ENCODE measurements at regions not wholly inside any gene's neighbourhood (a gene's known extent, or its start where the extent isn't known, plus 50 kb on each side); places are given as distances from the start of the nearest gene placed in this dataset.
"Not testable (repeated sequence)": the region's sequence is repeated elsewhere in the genome, so short reads cannot be mapped to it uniquely, and the experiment has no call there.

DNA sequence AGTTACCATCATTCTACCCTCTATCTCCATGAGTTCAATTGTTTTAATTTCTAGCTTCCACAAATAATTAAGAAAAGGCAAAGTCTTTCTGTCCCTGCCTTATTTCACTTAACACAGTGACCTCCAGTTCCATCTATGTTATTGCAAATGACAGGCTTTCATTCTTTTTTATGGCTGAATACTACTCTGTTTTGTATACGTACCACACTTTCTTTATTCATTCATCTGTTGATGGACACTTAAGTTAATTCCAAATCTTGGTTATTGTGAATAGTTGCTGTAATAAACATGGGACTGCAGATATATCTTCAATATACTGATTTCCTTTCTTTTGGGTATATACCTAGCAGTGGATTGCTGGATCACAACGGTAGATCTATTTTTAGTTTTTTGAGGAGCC is 314.1 kb downstream of the SV2B start:
- no peak for DNase-seq (ENCODE audit: low read depth, low spot score)

GRCh38 chr15:91415258-91415657 is 315.2 kb downstream of the SV2B start:
- not testable (repeated sequence) for DNase-seq (ENCODE audit: low read depth, low spot score)

DNA sequence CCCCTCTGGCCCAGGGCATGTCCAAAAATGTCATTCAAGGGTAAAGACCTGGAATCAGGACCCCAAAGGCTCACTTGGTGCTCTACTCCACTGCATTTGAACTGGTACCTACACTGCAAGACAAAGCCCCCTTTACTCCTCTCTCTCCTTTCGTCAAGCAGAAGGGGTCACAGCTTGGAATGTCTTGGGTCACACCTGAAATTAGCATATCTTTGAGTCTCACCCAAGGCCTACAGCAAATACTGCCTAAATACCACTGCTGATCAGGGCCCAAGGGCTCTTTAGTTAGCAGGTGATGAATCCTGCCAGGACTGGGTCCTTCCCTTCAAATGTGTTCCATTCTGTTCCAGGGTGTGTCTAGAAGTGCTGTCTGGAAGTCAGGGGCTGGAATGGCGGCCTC is 320.6 kb downstream of the SV2B start:
- DNase-seq (ENCODE audit: low read depth, low spot score): no peak

GRCh38 chr15:91422797-91423196 is 322.7 kb downstream of the SV2B start:
- DNase-seq (ENCODE audit: low read depth, low spot score): no peak

- no peak for DNase-seq (ENCODE audit: low read depth, low spot score)
These were observed 323.9 kb downstream of the SV2B start for GRCh38 chr15:91424001-91424400.

GRCh38 chr15:91426412-91426811 is 326.4 kb downstream of the SV2B start:
- DNase-seq (ENCODE audit: low read depth, low spot score): no peak

GRCh38 chr15:91429973-91430372 is 329.9 kb downstream of the SV2B start:
- DNase-seq (ENCODE audit: low read depth, low spot score): no peak

GRCh38 chr15:91431041-91431715 is 331.1 kb downstream of the SV2B start:
- no peak for DNase-seq (ENCODE audit: low read depth, low spot score)

DNA sequence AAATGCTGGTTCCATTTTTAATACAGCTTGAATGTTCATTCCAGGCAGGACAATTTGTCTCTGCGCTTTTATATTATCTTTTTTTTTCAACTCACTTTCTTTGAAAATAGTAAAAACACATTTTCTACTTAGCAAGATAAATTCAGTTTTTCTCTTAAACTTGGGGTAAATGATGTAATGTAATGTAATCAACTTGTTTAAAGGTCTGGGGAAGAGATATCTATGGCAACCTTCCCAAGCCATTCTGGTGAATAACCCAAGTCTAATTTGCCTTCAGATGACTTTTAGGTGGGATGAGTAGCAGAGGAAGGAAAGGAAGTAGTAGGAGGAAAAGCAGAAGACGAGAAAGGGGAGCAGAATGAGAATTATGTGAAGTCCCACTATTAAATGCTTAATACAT is 335.1 kb downstream of the SV2B start:
- DNase-seq (ENCODE audit: low read depth, low spot score): no peak

DNA sequence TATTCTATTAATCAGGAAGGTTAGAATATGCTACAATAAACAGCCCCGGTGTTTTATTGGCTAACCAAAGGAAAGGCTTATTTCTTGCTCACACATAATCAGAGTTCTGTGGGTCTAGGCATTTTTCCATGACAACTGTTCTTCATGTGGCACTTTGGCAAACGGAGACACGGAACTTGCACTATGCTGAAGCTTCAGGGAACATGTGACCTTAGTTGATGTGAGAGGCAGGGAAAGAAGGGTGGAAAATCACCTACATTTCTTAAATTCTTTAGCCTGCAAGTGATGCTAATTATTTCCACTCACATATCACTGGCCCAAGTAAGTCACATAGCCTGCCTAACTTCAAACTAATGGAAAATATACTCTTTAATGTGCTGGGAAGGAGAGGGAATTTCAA is 344.6 kb downstream of the SV2B start:
- DNase-seq (ENCODE audit: low read depth, low spot score): no peak

DNA sequence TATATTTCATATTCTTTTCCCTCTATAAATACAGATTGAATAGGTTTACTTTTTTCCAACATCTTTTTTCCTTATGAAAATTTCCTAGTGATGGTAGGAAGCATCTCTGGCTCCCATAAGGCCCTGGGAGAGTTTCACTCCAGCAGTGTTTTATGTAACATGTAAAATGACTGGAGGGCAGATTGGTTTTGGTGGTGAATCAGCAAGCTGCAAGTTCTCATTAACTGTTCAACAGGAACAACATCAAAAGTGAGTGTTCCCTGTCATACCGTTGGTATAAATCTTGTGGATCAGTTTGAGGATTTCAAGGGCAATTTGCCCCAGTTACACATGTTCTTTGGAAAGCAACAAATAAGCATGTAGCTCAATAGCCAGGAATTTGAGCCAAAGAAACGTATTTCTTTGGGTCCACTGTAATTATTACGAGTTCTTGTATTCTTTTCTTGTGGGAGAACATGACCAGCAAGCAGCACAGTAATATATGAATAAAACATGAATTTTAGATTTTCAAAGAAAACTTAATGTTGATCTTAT is 345.7 kb downstream of the SV2B start:
- DNase-seq (ENCODE audit: low read depth, low spot score): no peak

- no peak for DNase-seq (ENCODE audit: low read depth, low spot score)
These were observed 348.1 kb downstream of the SV2B start for GRCh38 chr15:91447991-91448644.

DNA sequence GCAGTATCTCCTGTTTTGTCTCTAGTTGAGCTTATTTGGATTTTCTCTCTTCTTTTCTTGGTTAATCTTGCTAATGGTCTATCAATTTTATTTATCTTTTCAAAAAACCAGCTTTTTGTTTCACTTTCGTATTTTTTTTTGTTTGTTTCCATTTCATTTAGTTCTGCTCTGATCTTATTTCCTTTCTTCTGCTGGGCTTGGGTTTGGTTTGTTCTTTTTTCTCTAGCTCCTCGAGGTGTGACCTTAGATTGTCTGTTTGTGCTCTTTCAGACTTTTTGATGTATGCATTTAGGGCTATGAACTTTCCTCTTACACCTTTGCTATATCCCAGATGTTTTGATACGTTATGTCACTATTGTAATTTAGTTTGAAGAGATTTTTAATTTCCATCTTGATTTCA is 353.3 kb downstream of the SV2B start:
- not testable (repeated sequence) for DNase-seq (ENCODE audit: low read depth, low spot score)

GRCh38 chr15:91456251-91456718 is 356.2 kb downstream of the SV2B start:
- no peak for DNase-seq (ENCODE audit: low read depth, low spot score)

DNA sequence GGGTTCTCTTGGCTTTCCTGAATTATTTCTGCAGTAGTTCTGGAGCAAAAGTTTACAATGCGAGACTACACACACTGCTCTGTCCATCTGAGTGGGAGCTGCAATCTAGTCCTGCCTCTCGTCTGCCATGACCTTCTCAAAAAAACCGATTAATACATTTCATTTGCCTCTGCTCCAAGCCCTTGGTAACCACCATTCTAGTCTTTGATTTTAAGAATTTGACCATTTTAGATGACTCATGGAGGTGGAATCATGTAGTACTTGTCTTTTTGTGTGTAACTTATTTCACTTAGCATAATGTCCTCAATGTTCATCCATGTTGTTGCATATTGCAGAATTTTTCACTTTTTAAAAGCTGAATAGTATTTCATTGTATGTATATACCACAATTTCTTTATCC is 356.9 kb downstream of the SV2B start:
- no peak for DNase-seq (ENCODE audit: low read depth, low spot score)

- no peak for DNase-seq (ENCODE audit: low read depth, low spot score)
These were observed 361.3 kb downstream of the SV2B start for GRCh38 chr15:91461377-91461776.

- DNase-seq (ENCODE audit: low read depth, low spot score): no peak
These were observed 365.0 kb downstream of the SV2B start for GRCh38 chr15:91465086-91465485.

GRCh38 chr15:91465696-91466095 is 365.6 kb downstream of the SV2B start:
- no peak for DNase-seq (ENCODE audit: low read depth, low spot score)

- no peak for DNase-seq (ENCODE audit: low read depth, low spot score)
These were observed 369.0 kb downstream of the SV2B start for GRCh38 chr15:91468871-91469580.

DNA sequence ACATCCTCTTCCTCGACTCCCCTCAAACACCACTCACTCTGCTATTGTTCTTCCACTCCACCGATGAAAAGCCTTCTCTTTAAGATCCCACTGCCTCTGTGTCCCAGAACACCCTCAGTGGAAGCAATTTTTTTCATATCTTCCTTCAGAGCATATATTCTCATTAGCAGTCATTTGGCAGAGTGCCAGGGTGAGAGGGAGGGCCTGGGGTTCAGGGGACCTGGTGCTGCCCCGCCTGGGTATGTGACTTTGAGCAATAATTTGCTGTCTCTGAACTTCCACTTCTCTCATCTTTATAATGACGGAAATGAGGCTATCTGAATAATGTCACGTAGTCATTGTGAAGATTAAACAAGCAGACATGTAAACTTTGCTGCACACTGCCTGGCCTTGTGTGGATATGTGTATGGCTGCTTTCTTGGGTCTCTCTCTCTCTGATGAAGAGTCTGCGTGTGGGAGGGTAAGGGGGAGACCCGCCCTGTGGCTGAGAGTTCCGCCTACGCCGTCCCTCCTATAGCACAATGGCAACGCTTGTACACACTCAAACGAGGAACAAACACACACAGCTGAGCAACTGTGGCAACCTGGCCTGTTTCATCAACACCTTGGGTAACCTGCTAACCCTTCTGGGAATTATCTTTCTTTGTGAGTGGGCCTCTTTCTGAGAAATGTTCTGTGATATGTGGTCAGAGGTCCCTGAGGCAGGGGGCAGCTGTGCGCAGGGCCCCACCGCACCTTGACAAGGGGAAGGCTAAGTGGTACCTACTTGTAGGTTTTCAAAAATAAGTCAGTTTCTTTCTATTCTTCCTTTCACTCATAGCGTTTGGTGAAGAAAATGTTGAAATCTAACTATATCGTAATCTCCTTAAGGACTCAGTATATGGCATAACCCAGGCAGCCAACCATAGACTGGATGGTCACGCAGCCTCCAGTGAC is 369.8 kb downstream of the SV2B start:
- DNase-seq (ENCODE audit: low read depth, low spot score): peak; percentile 7

- no peak for DNase-seq (ENCODE audit: low read depth, low spot score)
These were observed 371.4 kb downstream of the SV2B start for GRCh38 chr15:91471468-91471867.

Data from activated naive CD8-positive, alpha-beta T cell treated with anti-CD3 and anti-CD28 coated beads, Interleukin-2, amount 50 U/mL, for 16 hours (primary cell).